Hepatocyte (in vitro differentiated cells): ENCODE measurements at regions not wholly inside any gene's neighbourhood (a gene's known extent, or its start where the extent isn't known, plus 50 kb on each side); places are given as distances from the start of the nearest gene placed in this dataset.

Experiments
- DNase-seq: peaks from one replicate; pipeline ENCODE4 v3.0.0-alpha.2; 2016; ENCODE audit warnings: low spot score
- H2AFZ ChIP-seq: fragments of 200-600 bp; sonication (generic); 2 replicates; pipeline ENCODE4 v1.6.0; 2016; ENCODE audit warnings: antibody characterized with exemption, mild to moderate bottlenecking
- H3K27ac ChIP-seq: fragments of 200-600 bp; sonication (generic); 2 replicates; pipeline ENCODE4 v1.5.1; 2016; ENCODE audit warnings: mild to moderate bottlenecking
- H3K27me3 ChIP-seq: fragments of 200-600 bp; sonication (generic); 2 replicates; pipeline ENCODE4 v1.6.1; 2016
- H3K36me3 ChIP-seq: fragments of 200-600 bp; sonication (generic); replicated peaks from 2 replicates; pipeline ENCODE4 v1.5.1; 2016; ENCODE audit warnings: low read depth; ENCODE audit not compliant: insufficient read depth
- H3K4me1 ChIP-seq: fragments of 200-600 bp; sonication (generic); 2 replicates; pipeline ENCODE4 v1.5.1; 2016; ENCODE audit warnings: mild to moderate bottlenecking, moderate library complexity; ENCODE audit not compliant: insufficient read depth
- H3K4me2 ChIP-seq: fragments of 200-600 bp; sonication (generic); 2 replicates; pipeline ENCODE4 v1.6.0; 2016
- H3K4me3 ChIP-seq: fragments of 200-600 bp; sonication (generic); 2 replicates; pipeline ENCODE4 v1.5.1; 2016; ENCODE audit warnings: mild to moderate bottlenecking
- H3K79me2 ChIP-seq: fragments of 200-600 bp; sonication (generic); 2 replicates; pipeline ENCODE4 v1.6.0; 2017; ENCODE audit warnings: mild to moderate bottlenecking
- H3K9me2 ChIP-seq: fragments of 200-600 bp; sonication (generic); replicated peaks from 2 replicates; pipeline ENCODE4 v1.6.0; 2017; ENCODE audit warnings: mild to moderate bottlenecking; ENCODE audit not compliant: insufficient read depth
- H3K9me3 ChIP-seq: fragments of 200-600 bp; sonication (generic); 2 replicates; pipeline ENCODE4 v1.5.1; 2016; ENCODE audit warnings: low read depth, mild to moderate bottlenecking
- H4K20me1 ChIP-seq: fragments of 200-600 bp; sonication (generic); 2 replicates; pipeline ENCODE4 v1.6.0; 2016; ENCODE audit warnings: mild to moderate bottlenecking; ENCODE audit not compliant: insufficient read depth, poor library complexity, severe bottlenecking
- CTCF ChIP-seq: fragments of 200-600 bp; sonication (generic); IDR thresholded peaks from 2 replicates; pipeline ENCODE4 v1.5.1; 2016; ENCODE audit warnings: antibody characterized with exemption, mild to moderate bottlenecking; ENCODE audit not compliant: poor library complexity
- EZH2 ChIP-seq: fragments of 200-600 bp; sonication (generic); IDR thresholded peaks from 2 replicates; pipeline ENCODE4 v1.6.1; 2016; ENCODE audit warnings: antibody characterized with exemption, mild to moderate bottlenecking, borderline replicate concordance
- EZH2phosphoT487 ChIP-seq: fragments of 200-600 bp; sonication (generic); IDR thresholded peaks from one replicate; pipeline ENCODE4 v1.6.1; 2018; ENCODE audit warnings: antibody characterized with exemption, mild to moderate bottlenecking, low read depth, moderate library complexity; ENCODE audit not compliant: unreplicated experiment, severe bottlenecking
- WGBS: methylation state at CpG from one replicate; pipeline ENCODE4 v1.1.6; 2016; ENCODE audit warnings: low lambda C conversion rate; ENCODE audit errors: missing lambda C conversion rate; 5-methylcytosine and 5-hydroxymethylcytosine counted together

- Histone ChIP-seq H3K27ac (no peak overlapping the region), H3K36me3 (no peaks in the 10 kb centered on the region), H3K4me1 (peaks cover 6% of the 10 kb centered on the region), H3K4me2 (no peak overlapping the region), H3K9me2 (no peaks in the 10 kb centered on the region), H3K4me3 (no peak overlapping the region), H3K9me3 (no peaks in the 10 kb centered on the region), H3K79me2 (no peaks in the 10 kb centered on the region), H4K20me1 (no peaks in the 10 kb centered on the region), H2AFZ (no peak overlapping the region), H3K27me3 (no peaks in the 10 kb centered on the region)
- TF ChIP-seq EZH2 (no peak), CTCF (no peak), EZH2phosphoT487 (no peak)
- 100% methylated on average over 1 of the region's 1 CpG for WGBS
- DNase-seq, result no peak
Observed at GRCh38 chr22:27552863-27553262, 248.7 kb downstream of the MN1 start.

- Histone ChIP-seq H3K9me2 (no peaks in the 10 kb centered on the region), H3K9me3 (no peaks in the 10 kb centered on the region), H3K4me2 (peak overlapping the region; percentile 25), H3K79me2 (no peaks in the 10 kb centered on the region), H3K27me3 (no peaks in the 10 kb centered on the region), H3K27ac (peak overlapping the region; percentile 39), H4K20me1 (no peaks in the 10 kb centered on the region), H3K4me3 (no peak overlapping the region), H3K36me3 (no peaks in the 10 kb centered on the region), H3K4me1 (peaks cover 6% of the 10 kb centered on the region), H2AFZ (no peak overlapping the region)
- TF ChIP-seq CTCF (no peak), EZH2 (no peak), EZH2phosphoT487 (no peak)
- WGBS, result 45% methylated on average over 14 of the region's 14 CpGs
- peak; percentile 67 for DNase-seq
Observed at GRCh38 chr22:27554106-27554811, 247.3 kb downstream of the MN1 start.

GRCh38 chr22:27554841-27555456, 246.6 kb downstream of the MN1 start:
- 83% methylated on average over 5 of the region's 6 CpGs for WGBS
- no peaks in the 10 kb centered on the region for H3K27me3 ChIP-seq

More at GRCh38 chr22:27554841-27555456, 246.6 kb downstream of the MN1 start:
- Histone ChIP-seq H3K4me1 (peaks cover 6% of the 10 kb centered on the region), H3K9me2 (no peaks in the 10 kb centered on the region), H2AFZ (no peak overlapping the region), H4K20me1 (no peaks in the 10 kb centered on the region), H3K4me2 (no peak overlapping the region), H3K4me3 (no peak overlapping the region), H3K79me2 (no peaks in the 10 kb centered on the region), H3K27ac (no peak overlapping the region), H3K9me3 (no peaks in the 10 kb centered on the region), H3K36me3 (no peaks in the 10 kb centered on the region)
- TF ChIP-seq EZH2phosphoT487, result no peak
- no peak for TF ChIP-seq EZH2
- TF ChIP-seq CTCF, result no peak
- DNase-seq, result no peak
